CD14-positive monocyte (primary cell): ENCODE measurements at regions not wholly inside any gene's neighbourhood (a gene's known extent, or its start where the extent isn't known, plus 50 kb on each side); places are given as distances from the start of the nearest gene placed in this dataset.
"Not testable (repeated sequence)": the region's sequence is repeated elsewhere in the genome, so short reads cannot be mapped to it uniquely, and the experiment has no call there.

Experiments
- DNase-seq, 3 donors: peaks; one replicate each; pipeline ENCODE4 v3.0.0-alpha.2; 2011 to 2022
- H2AFZ ChIP-seq: 2 replicates; pipeline ENCODE4 v1.6.0; 2012; ENCODE audit warnings: mild to moderate bottlenecking, low read depth, low read length, inconsistent platforms; ENCODE audit not compliant: insufficient read depth, poor library complexity, severe bottlenecking
- H3K27ac ChIP-seq, 2 donors: 1 replicate in 1 of 2; 2 replicates in 1 of 2; pipeline ENCODE4 v1.5.1; 2012 to 2013; ENCODE audit warnings: low read length in 2 of 2, control low read depth in 1 of 2, inconsistent platforms in 1 of 2, low read depth in 1 of 2, mild to moderate bottlenecking in 1 of 2
- H3K27me3 ChIP-seq, 2 donors: one replicate each; pipeline versions ENCODE4 v1.6.0 to v1.6.1; 2011 to 2013; ENCODE audit warnings: low read length in 2 of 2; ENCODE audit not compliant: control insufficient read depth in 2 of 2, insufficient read depth in 2 of 2
- H3K36me3 ChIP-seq, 2 donors: replicated peaks in 1 of 2; 1 replicate in 1 of 2; 2 replicates in 1 of 2; pipeline versions ENCODE4 v1.5.1 to v1.6.1; 2012 to 2013; ENCODE audit warnings: low read length in 2 of 2, control low read depth in 1 of 2, inconsistent platforms in 1 of 2, mild to moderate bottlenecking in 1 of 2; ENCODE audit not compliant: insufficient read depth in 2 of 2, control insufficient read depth in 1 of 2
- H3K4me1 ChIP-seq, 2 donors: 1 replicate in 1 of 2; 2 replicates in 1 of 2; pipeline versions ENCODE4 v1.5.1 to v1.6.1; 2012 to 2013; ENCODE audit warnings: low read length in 2 of 2, control low read depth in 1 of 2, inconsistent platforms in 1 of 2, mild to moderate bottlenecking in 1 of 2, moderate library complexity in 1 of 2; ENCODE audit not compliant: insufficient read depth in 2 of 2, control insufficient read depth in 1 of 2
- H3K4me2 ChIP-seq: replicated peaks from 2 replicates; pipeline ENCODE3; 2012; ENCODE audit warnings: low read length, moderate library complexity, mild to moderate bottlenecking; ENCODE audit not compliant: poor library complexity, severe bottlenecking; ENCODE audit errors: extremely low read depth
- H3K4me3 ChIP-seq, 3 experiments: fragments of 200-600 bp in 1 of 3; sonication (generic) in 1 of 3; replicated peaks in 1 of 3; 1 replicate in 2 of 3; 2 replicates in 1 of 3; pipeline ENCODE4 v1.5.1; 2011 to 2013; ENCODE audit warnings: low read length in 3 of 3, mild to moderate bottlenecking in 3 of 3, control low read depth in 2 of 3, low read depth in 2 of 3, inconsistent platforms in 1 of 3, moderate library complexity in 1 of 3
- H3K79me2 ChIP-seq: 2 replicates; pipeline ENCODE4 v1.6.0; 2012; ENCODE audit warnings: mild to moderate bottlenecking, control low read depth, inconsistent platforms, low read length, moderate library complexity; ENCODE audit not compliant: insufficient read depth
- H3K9ac ChIP-seq: 2 replicates; pipeline ENCODE4 v1.6.0; 2017; ENCODE audit warnings: low read length, mild to moderate bottlenecking; ENCODE audit not compliant: insufficient read depth, poor library complexity, severe bottlenecking
- H3K9me3 ChIP-seq, 2 donors: replicated peaks in 1 of 2; 1 replicate in 1 of 2; 2 replicates in 1 of 2; pipeline versions ENCODE4 v1.5.1 to v1.6.1; 2012 to 2013; ENCODE audit warnings: low read length in 2 of 2, control low read depth in 1 of 2; ENCODE audit not compliant: control insufficient read depth in 1 of 2, insufficient read depth in 1 of 2
- H4K20me1 ChIP-seq: 2 replicates; pipeline ENCODE4 v1.6.0; 2012; ENCODE audit warnings: mild to moderate bottlenecking, low read length, control low read depth, moderate library complexity; ENCODE audit not compliant: insufficient read depth
- H3K27ac Mint-ChIP-seq, 7 donors: one replicate each; pipeline ENCODE4 v1.8.0; 2020; ENCODE audit warnings: mild to moderate bottlenecking in 7 of 7, mixed read lengths in 7 of 7, moderate library complexity in 6 of 7, inconsistent platforms in 2 of 7
- H3K27me3 Mint-ChIP-seq, 3 donors: one replicate each; pipeline ENCODE4 v1.8.0; 2021 to 2022; ENCODE audit warnings: low read depth in 3 of 3, mild to moderate bottlenecking in 3 of 3, mixed read lengths in 3 of 3, moderate library complexity in 3 of 3, inconsistent platforms in 1 of 3
- H3K36me3 Mint-ChIP-seq, 2 donors: one replicate each; pipeline ENCODE4 v1.8.0; 2020; ENCODE audit warnings: mixed read lengths in 2 of 2, inconsistent platforms in 1 of 2, mild to moderate bottlenecking in 1 of 2
- H3K4me1 Mint-ChIP-seq: one replicate; pipeline ENCODE4 v1.8.0; 2020; ENCODE audit warnings: mild to moderate bottlenecking, mixed read lengths
- H3K4me3 Mint-ChIP-seq, 2 donors: one replicate each; pipeline ENCODE4 v1.8.0; 2020; ENCODE audit warnings: mild to moderate bottlenecking in 2 of 2, mixed read lengths in 2 of 2, moderate library complexity in 1 of 2
- H3K9me3 Mint-ChIP-seq, 7 donors: one replicate each; pipeline ENCODE4 v1.8.0; 2020 to 2022; ENCODE audit warnings: mixed read lengths in 7 of 7, mild to moderate bottlenecking in 6 of 7, moderate library complexity in 6 of 7, inconsistent platforms in 2 of 7
- WGBS: methylation state at CpG from one replicate; pipeline ENCODE4 v1.1.5; 2013; ENCODE audit warnings: missing lambda C conversion rate; ENCODE audit not compliant: insufficient coverage; 5-methylcytosine and 5-hydroxymethylcytosine counted together
- intact Hi-C, 2 donors: fragments of 100-400 bp; cut with micrococcal nuclease; formaldehyde crosslinking; loops; one replicate each; pipeline versions ENCODE4 v1.15.0 to v1.15.1; 2023
- TF ChIP-seq, protein P1 (sequence below): fragments of 200-600 bp; IDR thresholded peaks from one replicate; pipeline ENCODE4 v1.8.0; 2022; ENCODE audit warnings: antibody characterized with exemption, mild to moderate bottlenecking

DNA sequence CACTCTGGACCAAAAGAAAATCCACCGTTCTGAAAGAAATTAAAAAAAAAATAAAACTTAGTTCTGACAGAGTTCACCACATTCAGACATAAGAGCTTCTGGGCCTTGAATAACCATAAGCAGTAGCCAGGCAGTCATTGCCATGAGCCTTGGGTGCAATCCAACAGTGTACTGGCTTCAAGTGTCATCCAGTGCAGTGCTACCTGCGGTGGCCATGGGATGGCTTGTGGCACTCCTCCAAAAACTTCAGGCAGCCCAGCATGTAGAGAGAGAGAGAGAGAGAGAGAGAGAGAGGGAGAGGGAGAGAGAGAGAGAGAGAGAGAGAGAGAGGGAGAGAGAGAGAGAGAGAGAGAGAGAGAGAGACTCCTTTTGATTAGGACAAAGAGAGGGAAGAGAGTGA, 208.5 kb downstream of the SPIN4 start:
- H3K27me3 ChIP-seq, H3K9me3 ChIP-seq, H3K4me1 ChIP-seq, H4K20me1 ChIP-seq, H3K27ac ChIP-seq, H3K36me3 Mint-ChIP-seq, H3K4me2 ChIP-seq, H3K4me3 ChIP-seq, H3K9ac ChIP-seq, H3K27me3 Mint-ChIP-seq, H3K79me2 ChIP-seq, H2AFZ ChIP-seq, DNase-seq, intact Hi-C loops, H3K4me3 Mint-ChIP-seq, H3K9me3 Mint-ChIP-seq, H3K36me3 ChIP-seq, H3K27ac Mint-ChIP-seq, H3K4me1 Mint-ChIP-seq: not testable (repeated sequence)
- WGBS = no CpG with 5 or more reads among the region's 2 CpGs

DNA sequence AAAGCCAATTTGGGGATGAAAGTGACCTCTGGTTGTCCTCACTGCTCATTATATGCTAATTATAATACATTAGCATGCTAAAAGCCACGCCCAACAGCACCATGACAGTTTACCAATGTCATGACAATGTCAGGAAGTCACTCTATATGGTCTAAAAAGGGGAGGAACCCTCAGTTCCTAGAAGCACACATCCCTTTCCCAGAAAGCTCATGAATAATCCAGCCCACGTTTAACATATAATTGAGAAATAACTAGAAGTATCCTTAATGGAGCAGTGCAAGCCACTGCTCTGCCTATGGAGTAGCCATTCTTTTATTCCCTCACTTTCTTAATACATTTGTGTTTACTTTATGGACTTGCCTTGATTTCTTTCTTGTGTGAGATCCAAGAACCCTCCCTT, 215.3 kb downstream of the SPIN4 start:
- H2AFZ ChIP-seq, H3K27ac ChIP-seq, H3K79me2 ChIP-seq, H3K4me1 Mint-ChIP-seq, H3K4me3 Mint-ChIP-seq, H3K27me3 Mint-ChIP-seq, H3K4me1 ChIP-seq, H3K4me2 ChIP-seq, H4K20me1 ChIP-seq, H3K27me3 ChIP-seq, intact Hi-C loops, H3K9ac ChIP-seq, H3K9me3 Mint-ChIP-seq, H3K36me3 Mint-ChIP-seq, DNase-seq, H3K9me3 ChIP-seq, H3K4me3 ChIP-seq, H3K36me3 ChIP-seq, H3K27ac Mint-ChIP-seq: not testable (repeated sequence)
- WGBS = no CpG with 5 or more reads among the region's 2 CpGs

DNA sequence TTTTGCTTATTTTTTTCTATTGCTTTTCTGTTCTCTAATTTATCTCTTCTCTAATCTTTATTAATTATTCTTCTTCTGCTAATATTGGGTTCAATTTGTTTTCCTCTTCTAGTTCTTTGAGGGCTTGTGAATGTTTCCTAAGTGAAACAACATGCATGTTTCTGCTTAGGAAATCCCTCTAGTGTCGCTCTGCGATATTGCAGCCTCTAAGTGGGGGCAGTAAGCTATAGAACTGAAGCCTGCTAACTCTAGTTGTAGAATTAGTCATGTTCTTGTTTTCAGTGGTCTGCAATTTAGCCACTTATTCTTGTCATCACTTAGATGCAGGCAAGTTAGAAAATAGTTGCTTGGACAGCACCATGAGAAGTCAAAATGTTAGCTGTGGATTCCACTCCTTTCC, 222.6 kb downstream of the SPIN4 start:
- H3K27ac ChIP-seq = no peak overlapping the region
- H3K36me3 ChIP-seq = no peaks in the 10 kb centered on the region
- no peaks in the 10 kb centered on the region for H3K27me3 ChIP-seq
- no peaks in the 10 kb centered on the region for H3K27me3 Mint-ChIP-seq
- H3K4me3 ChIP-seq = no peak overlapping the region
- no peaks in the 10 kb centered on the region for H3K36me3 Mint-ChIP-seq
- H3K4me2 ChIP-seq = no peak overlapping the region
- H4K20me1 ChIP-seq = no peaks in the 10 kb centered on the region
- no CpG with 5 or more reads among the region's 2 CpGs for WGBS
- TF ChIP-seq, protein P1, sequence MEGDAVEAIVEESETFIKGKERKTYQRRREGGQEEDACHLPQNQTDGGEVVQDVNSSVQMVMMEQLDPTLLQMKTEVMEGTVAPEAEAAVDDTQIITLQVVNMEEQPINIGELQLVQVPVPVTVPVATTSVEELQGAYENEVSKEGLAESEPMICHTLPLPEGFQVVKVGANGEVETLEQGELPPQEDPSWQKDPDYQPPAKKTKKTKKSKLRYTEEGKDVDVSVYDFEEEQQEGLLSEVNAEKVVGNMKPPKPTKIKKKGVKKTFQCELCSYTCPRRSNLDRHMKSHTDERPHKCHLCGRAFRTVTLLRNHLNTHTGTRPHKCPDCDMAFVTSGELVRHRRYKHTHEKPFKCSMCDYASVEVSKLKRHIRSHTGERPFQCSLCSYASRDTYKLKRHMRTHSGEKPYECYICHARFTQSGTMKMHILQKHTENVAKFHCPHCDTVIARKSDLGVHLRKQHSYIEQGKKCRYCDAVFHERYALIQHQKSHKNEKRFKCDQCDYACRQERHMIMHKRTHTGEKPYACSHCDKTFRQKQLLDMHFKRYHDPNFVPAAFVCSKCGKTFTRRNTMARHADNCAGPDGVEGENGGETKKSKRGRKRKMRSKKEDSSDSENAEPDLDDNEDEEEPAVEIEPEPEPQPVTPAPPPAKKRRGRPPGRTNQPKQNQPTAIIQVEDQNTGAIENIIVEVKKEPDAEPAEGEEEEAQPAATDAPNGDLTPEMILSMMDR = peak; percentile 9
- intact Hi-C loops = no loop called here
- H3K79me2 ChIP-seq = no peaks in the 10 kb centered on the region
- DNase-seq = no peak
- H3K4me1 Mint-ChIP-seq = no peaks in the 10 kb centered on the region
- H3K9ac ChIP-seq = no peak overlapping the region
- no peaks in the 10 kb centered on the region for H3K4me1 ChIP-seq
- H3K9me3 ChIP-seq = no peaks in the 10 kb centered on the region
- no peak overlapping the region for H2AFZ ChIP-seq
- H3K4me3 Mint-ChIP-seq = no peak overlapping the region
- no peak overlapping the region for H3K27ac Mint-ChIP-seq
- peaks cover 0 to 8% (median 0%) of the 10 kb centered on the region in 7 donors for H3K9me3 Mint-ChIP-seq
